HL-60 (cell line): ENCODE measurements at regions not wholly inside any gene's neighbourhood (a gene's known extent, or its start where the extent isn't known, plus 50 kb on each side); places are given as distances from the start of the nearest gene placed in this dataset.

Experiments
- GABPA ChIP-seq: IDR thresholded peaks from 2 replicates; pipeline ENCODE4 v1.6.1; 2012; ENCODE audit warnings: low read depth
- POLR2AphosphoS5 ChIP-seq: IDR thresholded peaks from 2 replicates; pipeline ENCODE4 v1.6.1; 2012; ENCODE audit warnings: low read depth

DNA sequence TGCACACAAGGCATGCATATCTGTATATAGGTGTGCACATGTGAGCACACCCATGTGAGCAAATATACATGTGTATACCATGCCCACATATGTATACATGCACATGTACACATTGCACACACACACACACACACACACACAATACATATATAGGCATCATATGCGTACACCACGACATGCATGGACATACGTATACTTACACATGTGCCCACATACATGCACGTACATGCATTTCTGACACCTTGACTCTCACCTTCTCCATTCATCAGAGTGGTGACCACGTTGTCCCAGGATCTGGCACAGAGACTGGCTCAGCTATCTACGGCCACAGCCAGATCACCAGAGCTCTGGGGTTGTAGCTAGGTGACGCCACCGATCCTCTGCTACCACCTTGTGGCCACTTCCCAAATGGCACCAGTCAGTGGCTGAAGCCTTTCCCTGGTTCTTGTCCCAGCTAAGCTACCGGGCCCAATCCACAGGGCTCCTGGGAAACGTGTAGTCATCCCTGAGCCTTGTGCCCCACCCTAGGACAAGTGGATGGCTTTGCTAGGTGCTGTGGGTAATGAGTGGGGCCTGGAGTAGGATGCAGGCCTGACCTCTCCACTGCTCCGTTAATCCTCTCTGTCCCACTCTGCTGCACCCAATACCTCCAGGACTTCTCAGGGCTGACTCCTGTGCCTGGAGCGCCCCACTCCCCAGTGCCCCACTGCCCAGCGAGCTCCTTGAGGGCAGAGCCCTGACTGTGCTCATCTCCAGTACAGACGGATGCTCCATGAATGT, 194.4 kb downstream of the RGS3 start:
- TF ChIP-seq POLR2AphosphoS5 (no peak), GABPA (no peak)
